GM23338 (cell line): ENCODE measurements at regions not wholly inside any gene's neighbourhood (a gene's known extent, or its start where the extent isn't known, plus 50 kb on each side); places are given as distances from the start of the nearest gene placed in this dataset.

Experiments used
- ATAC-seq: fragments of 200-7000 bp; cut with Tn5 transposase; 3 replicates; pipeline ENCODE4 v1.9.1; 2020
- DNase-seq: peaks from one replicate; pipeline ENCODE4 v3.0.0-alpha.2; 2015; ENCODE audit warnings: low spot score
- H2AFZ ChIP-seq: fragments of 200-600 bp; sonication (generic); 2 replicates; pipeline ENCODE4 v1.8.0; 2016; ENCODE audit warnings: antibody characterized with exemption, mild to moderate bottlenecking, moderate library complexity
- H3F3A ChIP-seq: fragments of 200-600 bp; sonication (generic); replicated peaks from 2 replicates; pipeline ENCODE4 v1.8.0; 2017; ENCODE audit warnings: antibody characterized with exemption, mixed run types, low read depth
- H3K27ac ChIP-seq: fragments of 200-600 bp; sonication (generic); 2 replicates; pipeline ENCODE4 v1.6.1; 2016; ENCODE audit warnings: low read depth
- H3K27me3 ChIP-seq: fragments of 200-600 bp; sonication (generic); 2 replicates; pipeline ENCODE4 v1.8.0; 2016; ENCODE audit warnings: mild to moderate bottlenecking, mixed run types, moderate library complexity; ENCODE audit not compliant: insufficient read depth
- H3K36me3 ChIP-seq: fragments of 200-600 bp; sonication (generic); 2 replicates; pipeline ENCODE4 v1.8.0; 2016; ENCODE audit warnings: mild to moderate bottlenecking; ENCODE audit not compliant: insufficient read depth
- H3K4me1 ChIP-seq: fragments of 200-600 bp; sonication (generic); 2 replicates; pipeline ENCODE4 v1.8.0; 2016; ENCODE audit warnings: mild to moderate bottlenecking, moderate library complexity; ENCODE audit not compliant: insufficient read depth
- H3K4me2 ChIP-seq: fragments of 200-600 bp; sonication (generic); 2 replicates; pipeline ENCODE4 v1.7.1; 2017; ENCODE audit warnings: mixed run types
- H3K4me3 ChIP-seq: fragments of 200-600 bp; sonication (generic); 2 replicates; pipeline ENCODE4 v1.6.1; 2016; ENCODE audit warnings: mixed run types
- H3K79me2 ChIP-seq: fragments of 200-600 bp; sonication (generic); replicated peaks from 2 replicates; pipeline ENCODE4 v1.8.0; 2017; ENCODE audit warnings: mild to moderate bottlenecking; ENCODE audit not compliant: insufficient read depth
- H3K9me2 ChIP-seq: fragments of 200-600 bp; sonication (generic); 2 replicates; pipeline ENCODE4 v1.8.0; 2017; ENCODE audit not compliant: insufficient read depth
- H4K20me1 ChIP-seq: fragments of 200-600 bp; sonication (generic); replicated peaks from 2 replicates; pipeline ENCODE4 v1.8.0; 2017; ENCODE audit warnings: mild to moderate bottlenecking; ENCODE audit not compliant: insufficient read depth
- H3K27ac Mint-ChIP-seq: 2 replicates; pipeline ENCODE4 v1.8.0; 2020; ENCODE audit warnings: inconsistent platforms, mild to moderate bottlenecking, moderate library complexity, mixed read lengths
- H3K27me3 Mint-ChIP-seq: 3 replicates; pipeline ENCODE4 v1.8.0; 2022; ENCODE audit warnings: low read depth, mild to moderate bottlenecking, moderate library complexity, mixed read lengths, inconsistent platforms; ENCODE audit not compliant: insufficient read depth, poor library complexity
- H3K36me3 Mint-ChIP-seq: 3 replicates; pipeline ENCODE4 v1.8.0; 2021; ENCODE audit warnings: low read depth, mild to moderate bottlenecking, inconsistent platforms, moderate library complexity, mixed read lengths
- H3K4me1 Mint-ChIP-seq: 3 replicates; pipeline ENCODE4 v1.8.0; 2020; ENCODE audit warnings: mild to moderate bottlenecking, inconsistent platforms, mixed read lengths
- H3K4me3 Mint-ChIP-seq: 3 replicates; pipeline ENCODE4 v1.8.0; 2021; ENCODE audit warnings: moderate library complexity, mild to moderate bottlenecking, inconsistent platforms, mixed read lengths
- H3K9me3 Mint-ChIP-seq: 3 replicates; pipeline ENCODE4 v1.8.0; 2020; ENCODE audit warnings: moderate library complexity, mild to moderate bottlenecking, inconsistent platforms, mixed read lengths
- CTCF ChIP-seq, 2 experiments: fragments of 200-600 bp in 1 of 2; sonication (generic) in 1 of 2; conservative IDR thresholded peaks; 2 replicates each; pipeline versions ENCODE4 v1.5.1 to v1.6.1; 2016 to 2017; ENCODE audit warnings: antibody characterized with exemption in 2 of 2, low read depth in 2 of 2, mild to moderate bottlenecking in 2 of 2, moderate library complexity in 1 of 2
- ETS1 ChIP-seq: IDR thresholded peaks from 2 replicates; pipeline ENCODE4 v1.6.1; 2016; ENCODE audit warnings: antibody characterized with exemption
- EZH2phosphoT487 ChIP-seq: fragments of 200-600 bp; sonication (generic); IDR thresholded peaks from one replicate; pipeline ENCODE4 v1.8.1; 2018; ENCODE audit warnings: antibody characterized with exemption; ENCODE audit not compliant: unreplicated experiment
- JUNB ChIP-seq: IDR thresholded peaks from one replicate; pipeline ENCODE4 v1.6.1; 2016; ENCODE audit warnings: antibody characterized with exemption; ENCODE audit not compliant: unreplicated experiment
- REST ChIP-seq: IDR thresholded peaks from one replicate; pipeline ENCODE4 v1.6.1; 2018; ENCODE audit warnings: antibody characterized with exemption; ENCODE audit not compliant: unreplicated experiment
- STAT1 ChIP-seq: IDR thresholded peaks from one replicate; pipeline ENCODE4 v1.6.1; 2016; ENCODE audit warnings: antibody characterized with exemption; ENCODE audit not compliant: unreplicated experiment
- ZNF114 ChIP-seq: fragments of 250-450 bp; sonication (Bioruptor Pico); IDR thresholded peaks from 2 replicates; pipeline ENCODE4 v1.5.0; 2020; ENCODE audit warnings: mild to moderate bottlenecking, moderate library complexity
- ZNF331 ChIP-seq: fragments of 250-450 bp; sonication (Bioruptor Pico); IDR thresholded peaks from 2 replicates; pipeline ENCODE4 v1.5.0; 2020; ENCODE audit warnings: low read depth, mild to moderate bottlenecking, moderate library complexity
- ZNF462 ChIP-seq: fragments of 250-450 bp; sonication (Bioruptor Pico); IDR thresholded peaks from 2 replicates; pipeline ENCODE4 v1.5.0; 2020; ENCODE audit warnings: mild to moderate bottlenecking, moderate library complexity

- no peak for TF ChIP-seq ZNF462 (CRISPR knock-in tag)
- TF ChIP-seq ETS1: no peak
Observed at GRCh38 chr5:99706160-99706559, 777.4 kb upstream of the CHD1 start (continued).

- H3K27me3 Mint-ChIP-seq: no peaks in the 10 kb centered on the region
- H3K36me3 Mint-ChIP-seq: no peaks in the 10 kb centered on the region
- H3K79me2 ChIP-seq: no peaks in the 10 kb centered on the region
- ATAC-seq (no peak), DNase-seq (no peak)
- H3K27ac ChIP-seq: no peak overlapping the region
- H3K4me3 Mint-ChIP-seq: no peak overlapping the region
- no peak overlapping the region for H3K4me2 ChIP-seq
- H3K27me3 ChIP-seq: no peaks in the 10 kb centered on the region
- no peaks in the 10 kb centered on the region for H3K36me3 ChIP-seq
- TF ChIP-seq JUNB: no peak
- no peaks in the 10 kb centered on the region for H4K20me1 ChIP-seq
- H3K4me1 ChIP-seq: no peaks in the 10 kb centered on the region
- no peaks in the 10 kb centered on the region for H3K9me2 ChIP-seq
- no peaks in the 10 kb centered on the region for H3F3A ChIP-seq
- H3K4me1 Mint-ChIP-seq: no peaks in the 10 kb centered on the region
- H2AFZ ChIP-seq: no peak overlapping the region
- H3K9me3 Mint-ChIP-seq: no peaks in the 10 kb centered on the region
- H3K4me3 ChIP-seq: no peak overlapping the region
- H3K27ac Mint-ChIP-seq: no peak overlapping the region
Observed at GRCh38 chr5:99702565-99702964, 773.8 kb upstream of the CHD1 start.

GRCh38 chr5:99694884-99695283 is 766.1 kb upstream of the CHD1 start:
- H3K4me1 ChIP-seq: no peaks in the 10 kb centered on the region
- no peak overlapping the region for H3K27ac ChIP-seq
- Mint-ChIP-seq H3K27me3 (peaks cover 2% of the 10 kb centered on the region), H3K4me3 (no peak overlapping the region), H3K36me3 (no peaks in the 10 kb centered on the region), H3K27ac (no peak overlapping the region), H3K4me1 (no peaks in the 10 kb centered on the region), H3K9me3 (no peaks in the 10 kb centered on the region)
- DNase-seq (no peak), ATAC-seq (no peak)
- H4K20me1 ChIP-seq: no peaks in the 10 kb centered on the region
- no peak overlapping the region for H3K4me2 ChIP-seq
- no peak overlapping the region for H3K4me3 ChIP-seq
- H3K79me2 ChIP-seq: no peaks in the 10 kb centered on the region
- H3F3A ChIP-seq: no peaks in the 10 kb centered on the region
- H2AFZ ChIP-seq: peak overlapping the region; percentile 38; the same call in 1 of the 2 replicates
- no peaks in the 10 kb centered on the region for H3K9me2 ChIP-seq
- H3K27me3 ChIP-seq: no peaks in the 10 kb centered on the region
- H3K36me3 ChIP-seq: no peaks in the 10 kb centered on the region
- no peak for TF ChIP-seq ZNF114
- TF ChIP-seq EZH2phosphoT487: no peak
- TF ChIP-seq ZNF331: no peak
- no peak for TF ChIP-seq STAT1
- TF ChIP-seq REST: no peak
- no peak for TF ChIP-seq CTCF (conservative IDR thresholded peaks at IDR 0.05; ENCODE audit: low read depth in 2 of 2)
